ENCODE measurements at regions not wholly inside any gene's neighbourhood (a gene's known extent, or its start where the extent isn't known, plus 50 kb on each side); places are given as distances from the start of the nearest gene placed in this dataset.

GRCh38 chrX:149992918-149993317, 54.6 kb upstream of the EOLA2 start:
- TF ChIP-seq CTCF (IDR thresholded peaks at IDR 0.05 in 4 of 5, conservative IDR thresholded peaks at IDR 0.05 in 1 of 5) (no peak), POLR2A (IDR thresholded peaks at IDR 0.05) (no peak)
- DNase-seq (no peak), ATAC-seq (no peak)
- H3K4me1 ChIP-seq: no peaks in the 10 kb centered on the region
- no peak overlapping the region for H3K4me3 ChIP-seq
- no peaks in the 10 kb centered on the region for H3K9me3 ChIP-seq
- in situ Hi-C loops (cut with MboI; ENCODE audit: low sequenced_read_pairs in 4 of 4) (no loop called here), intact Hi-C loops (cut with DNase I; ENCODE audit: low total_unique reads) (no loop called here)
- no peak overlapping the region for H3K27ac ChIP-seq
- no peaks in the 10 kb centered on the region for H3K27me3 ChIP-seq
- no peaks in the 10 kb centered on the region for H3K36me3 ChIP-seq

- TF ChIP-seq CTCF (IDR thresholded peaks at IDR 0.05 in 4 of 5, conservative IDR thresholded peaks at IDR 0.05 in 1 of 5) (no peak), POLR2A (IDR thresholded peaks at IDR 0.05) (no peak)
- ATAC-seq (peak; percentile 58 to 93), DNase-seq (peak; percentile 11 to 49)
- Histone ChIP-seq H3K36me3 (no peaks in the 10 kb centered on the region), H3K4me3 (no peak overlapping the region), H3K27me3 (no peaks in the 10 kb centered on the region), H3K27ac (peak overlapping the region; percentile 20 to 47 (median 37)), H3K4me1 (no peaks in the 10 kb centered on the region), H3K9me3 (no peaks in the 10 kb centered on the region)
- intact Hi-C loops (cut with DNase I; ENCODE audit: low total_unique reads): no loop called here
- in situ Hi-C loops (cut with MboI; ENCODE audit: low sequenced_read_pairs in 4 of 4): no loop called here
These were observed 55.7 kb upstream of the EOLA2 start for GRCh38 chrX:149993989-149994388.

- Histone ChIP-seq H3K27ac (no peak overlapping the region), H3K36me3 (no peaks in the 10 kb centered on the region), H3K4me3 (no peak overlapping the region), H3K9me3 (no peaks in the 10 kb centered on the region), H3K27me3 (no peaks in the 10 kb centered on the region), H3K4me1 (no peaks in the 10 kb centered on the region)
- intact Hi-C loops (cut with DNase I; ENCODE audit: low total_unique reads) (no loop called here), in situ Hi-C loops (cut with MboI; ENCODE audit: low sequenced_read_pairs in 4 of 4) (no loop called here)
- ATAC-seq: no peak
- no peak for TF ChIP-seq CTCF (IDR thresholded peaks at IDR 0.05 in 4 of 5, conservative IDR thresholded peaks at IDR 0.05 in 1 of 5)
- TF ChIP-seq POLR2A (IDR thresholded peaks at IDR 0.05): no peak
- no peak for DNase-seq
These were observed 58.2 kb upstream of the EOLA2 start for GRCh38 chrX:149996515-149996914.

- Histone ChIP-seq H3K9me3 (no peaks in the 10 kb centered on the region), H3K27ac (no peak overlapping the region), H3K4me1 (no peaks in the 10 kb centered on the region), H3K4me3 (no peak overlapping the region), H3K27me3 (no peaks in the 10 kb centered on the region), H3K36me3 (no peaks in the 10 kb centered on the region)
- intact Hi-C loops (cut with DNase I; ENCODE audit: low total_unique reads): no loop called here
- in situ Hi-C loops (cut with MboI; ENCODE audit: low sequenced_read_pairs in 4 of 4): no loop called here
- ATAC-seq (no peak), DNase-seq (no peak)
- TF ChIP-seq POLR2A (IDR thresholded peaks at IDR 0.05) (no peak), CTCF (IDR thresholded peaks at IDR 0.05 in 4 of 5, conservative IDR thresholded peaks at IDR 0.05 in 1 of 5) (no peak)
These were observed 66.7 kb upstream of the EOLA2 start for GRCh38 chrX:150005027-150005426.

- intact Hi-C loops (cut with DNase I; ENCODE audit: low total_unique reads) (no loop called here), in situ Hi-C loops (cut with MboI; ENCODE audit: low sequenced_read_pairs in 4 of 4) (no loop called here)
- ATAC-seq (no peak), DNase-seq (no peak)
- Histone ChIP-seq H3K36me3 (no peaks in the 10 kb centered on the region), H3K27me3 (no peaks in the 10 kb centered on the region), H3K4me3 (no peak overlapping the region), H3K9me3 (no peaks in the 10 kb centered on the region), H3K27ac (no peak overlapping the region), H3K4me1 (no peaks in the 10 kb centered on the region)
- TF ChIP-seq POLR2A (IDR thresholded peaks at IDR 0.05) (no peak), CTCF (IDR thresholded peaks at IDR 0.05 in 4 of 5, conservative IDR thresholded peaks at IDR 0.05 in 1 of 5) (no peak)
These were observed 69.1 kb upstream of the EOLA2 start for GRCh38 chrX:150007356-150007755.

Data from gastrocnemius medialis (tissue), 4 donors.